SH-SY5Y (cell line): ENCODE measurements at regions not wholly inside any gene's neighbourhood (a gene's known extent, or its start where the extent isn't known, plus 50 kb on each side); places are given as distances from the start of the nearest gene placed in this dataset.

Experiments used
- GATA2 ChIP-seq: IDR thresholded peaks from 2 replicates; pipeline ENCODE4 v1.6.1; 2011; ENCODE audit warnings: mild to moderate bottlenecking, low read depth, low read length
- GATA3 ChIP-seq: IDR thresholded peaks from 2 replicates; pipeline ENCODE4 v1.6.1; 2011; ENCODE audit warnings: low read depth, mild to moderate bottlenecking, low read length, moderate library complexity

GRCh38 chr10:124160943-124161582, 67.7 kb upstream of the CHST15 start:
- TF ChIP-seq GATA2 (no peak), GATA3 (no peak)
